VCaP (cell line): ENCODE measurements at regions not wholly inside any gene's neighbourhood (a gene's known extent, or its start where the extent isn't known, plus 50 kb on each side); places are given as distances from the start of the nearest gene placed in this dataset.
A peak's percentile ranks its signal among the peaks of the same experiment; 100 is the strongest.

Experiments used
- H3K27ac ChIP-seq: fragments of 450-650 bp; 2 replicates; pipeline ENCODE4 v1.5.1; 2017
- CTCF ChIP-seq: fragments of 450-650 bp; conservative IDR thresholded peaks from 2 replicates; pipeline ENCODE4 v1.5.1; 2017; ENCODE audit warnings: mild to moderate bottlenecking, moderate library complexity

GRCh38 chr9:129391221-129391661 is 213.2 kb upstream of the IER5L start:
- no peak overlapping the region for H3K27ac ChIP-seq
- no peak for TF ChIP-seq CTCF

GRCh38 chr9:129390541-129390940 is 212.5 kb upstream of the IER5L start:
- TF ChIP-seq CTCF: no peak
- no peak overlapping the region for H3K27ac ChIP-seq

- no peak overlapping the region for H3K27ac ChIP-seq
- TF ChIP-seq CTCF: no peak
Measured at GRCh38 chr9:129387822-129388221, 209.8 kb upstream of the IER5L start.

GRCh38 chr9:129386812-129387177 is 208.7 kb upstream of the IER5L start:
- TF ChIP-seq CTCF: no peak
- no peak overlapping the region for H3K27ac ChIP-seq

- TF ChIP-seq CTCF: no peak
- H3K27ac ChIP-seq: no peak overlapping the region
Measured at GRCh38 chr9:129385211-129385934, 207.3 kb upstream of the IER5L start.

- H3K27ac ChIP-seq: peak overlapping the region; percentile 100
- TF ChIP-seq CTCF: no peak
Measured at GRCh38 chr9:129384491-129385210, 206.6 kb upstream of the IER5L start.

GRCh38 chr9:129383561-129384490 is 205.8 kb upstream of the IER5L start:
- H3K27ac ChIP-seq: peak overlapping the region; percentile 100
- TF ChIP-seq CTCF: peak; percentile 34
